DMS79 treated with DMSO at 0.1 percent for 48 hours (cell line): ENCODE measurements at regions not wholly inside any gene's neighbourhood (a gene's known extent, or its start where the extent isn't known, plus 50 kb on each side); places are given as distances from the start of the nearest gene placed in this dataset.
"Not testable (repeated sequence)": the region's sequence is repeated elsewhere in the genome, so short reads cannot be mapped to it uniquely, and the experiment has no call there.

Source experiments
- DNase-seq: peaks from one replicate; lab custom pipeline; 2025; lab: John Stamatoyannopoulos, UW

- no peak for DNase-seq
Measured at GRCh38 chr4:38482696-38483095, 181.3 kb upstream of the KLF3 start.

- DNase-seq: not testable (repeated sequence)
Measured at GRCh38 chr4:38483628-38484027, 180.4 kb upstream of the KLF3 start.

- no peak for DNase-seq
Measured at GRCh38 chr4:38489011-38489861, 174.8 kb upstream of the KLF3 start.

- DNase-seq: no peak
Measured at GRCh38 chr4:38489924-38490639, 173.9 kb upstream of the KLF3 start.

- DNase-seq: no peak
Measured at GRCh38 chr4:38490753-38491446, 173.1 kb upstream of the KLF3 start.

GRCh38 chr4:38491854-38492478 is 172.0 kb upstream of the KLF3 start:
- no peak for DNase-seq

- DNase-seq: no peak
Measured at GRCh38 chr4:38493066-38493465, 170.9 kb upstream of the KLF3 start.

GRCh38 chr4:38495446-38495845 is 168.6 kb upstream of the KLF3 start:
- DNase-seq: no peak

GRCh38 chr4:38497121-38497520 is 166.9 kb upstream of the KLF3 start:
- no peak for DNase-seq

GRCh38 chr4:38499101-38499500 is 164.9 kb upstream of the KLF3 start:
- DNase-seq: no peak

- DNase-seq: no peak
Measured at GRCh38 chr4:38500433-38500832, 163.6 kb upstream of the KLF3 start.

- DNase-seq: no peak
Measured at GRCh38 chr4:38501698-38502097, 162.3 kb upstream of the KLF3 start.

GRCh38 chr4:38503689-38504395 is 160.2 kb upstream of the KLF3 start:
- DNase-seq: no peak

- DNase-seq: no peak
Measured at GRCh38 chr4:38504396-38504715, 159.6 kb upstream of the KLF3 start.

- no peak for DNase-seq
Measured at GRCh38 chr4:38509551-38509950, 154.4 kb upstream of the KLF3 start.

GRCh38 chr4:38510201-38510600 is 153.8 kb upstream of the KLF3 start:
- DNase-seq: no peak

GRCh38 chr4:38511702-38512101 is 152.3 kb upstream of the KLF3 start:
- DNase-seq: no peak

- no peak for DNase-seq
Measured at GRCh38 chr4:38512840-38513239, 151.2 kb upstream of the KLF3 start.

- no peak for DNase-seq
Measured at GRCh38 chr4:38514465-38515146, 149.4 kb upstream of the KLF3 start.

GRCh38 chr4:38516190-38516589 is 147.8 kb upstream of the KLF3 start:
- no peak for DNase-seq

- DNase-seq: no peak
Measured at GRCh38 chr4:38519666-38520065, 144.3 kb upstream of the KLF3 start.
